ENCODE measurements at regions not wholly inside any gene's neighbourhood (a gene's known extent, or its start where the extent isn't known, plus 50 kb on each side); places are given as distances from the start of the nearest gene placed in this dataset.

DNA sequence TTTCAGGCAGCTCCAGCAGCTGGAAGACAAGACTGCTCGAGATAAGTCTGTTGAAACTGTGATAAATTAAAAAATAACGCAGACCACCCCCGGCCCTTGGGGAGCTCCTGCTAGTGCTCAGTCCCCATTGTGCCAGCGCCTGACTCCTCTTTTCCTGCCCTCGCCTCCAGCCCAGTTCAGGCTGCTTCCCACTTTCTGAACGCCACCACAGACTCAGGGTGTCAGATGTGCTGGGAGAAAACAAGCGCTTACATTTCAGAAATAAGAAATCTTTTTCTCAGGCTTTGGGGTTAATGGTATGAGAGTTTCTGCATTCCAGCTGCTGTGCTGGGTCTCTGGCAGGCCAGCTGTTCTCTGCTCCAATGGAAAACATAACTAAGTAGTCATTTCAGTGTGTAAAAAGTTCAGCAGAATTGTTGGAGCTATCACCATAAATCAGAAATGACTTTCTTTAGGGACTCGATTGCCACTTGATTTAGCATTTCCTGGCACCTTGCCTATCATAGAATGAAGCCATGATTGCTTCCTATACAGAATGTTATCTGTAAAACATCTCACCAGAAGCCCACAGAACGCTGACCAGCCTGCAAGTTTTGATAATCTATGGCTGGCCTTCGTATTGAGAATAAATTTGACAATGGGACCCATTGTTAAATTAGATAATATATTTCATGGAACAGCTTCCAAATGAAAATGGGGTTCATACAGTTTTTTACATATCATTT, 257.0 kb upstream of the ZNF32 start:
- no peak for TF ChIP-seq POLR2A (IDR thresholded peaks at IDR 0.05)
- TF ChIP-seq, protein P1, sequence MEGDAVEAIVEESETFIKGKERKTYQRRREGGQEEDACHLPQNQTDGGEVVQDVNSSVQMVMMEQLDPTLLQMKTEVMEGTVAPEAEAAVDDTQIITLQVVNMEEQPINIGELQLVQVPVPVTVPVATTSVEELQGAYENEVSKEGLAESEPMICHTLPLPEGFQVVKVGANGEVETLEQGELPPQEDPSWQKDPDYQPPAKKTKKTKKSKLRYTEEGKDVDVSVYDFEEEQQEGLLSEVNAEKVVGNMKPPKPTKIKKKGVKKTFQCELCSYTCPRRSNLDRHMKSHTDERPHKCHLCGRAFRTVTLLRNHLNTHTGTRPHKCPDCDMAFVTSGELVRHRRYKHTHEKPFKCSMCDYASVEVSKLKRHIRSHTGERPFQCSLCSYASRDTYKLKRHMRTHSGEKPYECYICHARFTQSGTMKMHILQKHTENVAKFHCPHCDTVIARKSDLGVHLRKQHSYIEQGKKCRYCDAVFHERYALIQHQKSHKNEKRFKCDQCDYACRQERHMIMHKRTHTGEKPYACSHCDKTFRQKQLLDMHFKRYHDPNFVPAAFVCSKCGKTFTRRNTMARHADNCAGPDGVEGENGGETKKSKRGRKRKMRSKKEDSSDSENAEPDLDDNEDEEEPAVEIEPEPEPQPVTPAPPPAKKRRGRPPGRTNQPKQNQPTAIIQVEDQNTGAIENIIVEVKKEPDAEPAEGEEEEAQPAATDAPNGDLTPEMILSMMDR (IDR thresholded peaks at IDR 0.05): no peak
